Subcutaneous abdominal adipose tissue (tissue), 5 donors: ENCODE measurements at regions not wholly inside any gene's neighbourhood (a gene's known extent, or its start where the extent isn't known, plus 50 kb on each side); places are given as distances from the start of the nearest gene placed in this dataset.
"Not testable (repeated sequence)": the region's sequence is repeated elsewhere in the genome, so short reads cannot be mapped to it uniquely, and the experiment has no call there.

ENCODE experiments used
- H3K27ac ChIP-seq: one replicate; pipeline ENCODE4 v1.7.0; 2013; ENCODE audit warnings: low read depth, mild to moderate bottlenecking, inconsistent platforms, low read length, moderate library complexity
- H3K27me3 ChIP-seq, 5 donors: one replicate each; pipeline ENCODE4 v1.7.0; 2013; ENCODE audit warnings: low read length in 5 of 5, inconsistent platforms in 1 of 5; ENCODE audit not compliant: control insufficient read depth in 5 of 5, insufficient read depth in 4 of 5
- H3K36me3 ChIP-seq, 5 donors: one replicate each; pipeline ENCODE4 v1.7.0; 2013; ENCODE audit warnings: low read length in 5 of 5; ENCODE audit not compliant: control insufficient read depth in 5 of 5, insufficient read depth in 5 of 5
- H3K4me1 ChIP-seq, 5 donors: one replicate each; pipeline ENCODE4 v1.7.0; 2013; ENCODE audit warnings: low read length in 5 of 5, mild to moderate bottlenecking in 3 of 5, moderate library complexity in 1 of 5; ENCODE audit not compliant: control insufficient read depth in 5 of 5, insufficient read depth in 5 of 5
- H3K4me3 ChIP-seq, 5 donors: one replicate each; pipeline ENCODE4 v1.7.0; 2013; ENCODE audit warnings: low read length in 5 of 5, low read depth in 1 of 5
- H3K9ac ChIP-seq, 5 donors: one replicate each; pipeline ENCODE4 v1.7.0; 2013; ENCODE audit warnings: low read length in 5 of 5, mild to moderate bottlenecking in 4 of 5, moderate library complexity in 3 of 5
- H3K9me3 ChIP-seq, 5 donors: one replicate each; pipeline ENCODE4 v1.7.0; 2013; ENCODE audit warnings: low read length in 5 of 5; ENCODE audit not compliant: control insufficient read depth in 5 of 5
- donor health status: healthy.
- donor health status: healthy.
- donor health status: healthy.
- donor health status: healthy.
- donor health status: healthy.

GRCh38 chr4:116101321-116101720, 984.1 kb downstream of the TRAM1L1 start:
- Histone ChIP-seq H3K36me3 (no peaks in the 10 kb centered on the region), H3K9ac (no peak overlapping the region), H3K9me3 (peaks cover 0 to 16% (median 8%) of the 10 kb centered on the region in 5 donors), H3K27me3 (peaks cover 0 to 2% (median 0%) of the 10 kb centered on the region in 5 donors), H3K27ac (no peak overlapping the region), H3K4me3 (no peak overlapping the region), H3K4me1 (no peaks in the 10 kb centered on the region)

DNA sequence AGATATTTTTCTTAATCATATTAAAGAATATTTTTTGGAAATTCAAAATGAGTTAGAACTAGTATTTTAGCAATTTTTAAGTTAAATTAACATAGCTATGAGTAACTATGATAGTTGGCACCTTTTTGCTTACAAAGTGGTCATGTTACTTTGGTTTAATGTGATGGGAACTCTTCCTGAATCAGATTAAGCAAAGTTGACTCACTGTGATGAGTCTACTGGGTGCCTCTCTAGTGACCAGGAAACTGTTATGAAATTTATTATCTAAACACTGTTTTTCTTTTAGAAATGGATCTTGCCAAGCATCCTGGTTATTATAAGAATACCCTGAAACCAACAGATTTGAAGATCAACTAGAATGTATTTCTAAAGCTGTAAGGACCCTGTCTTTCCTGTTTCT, 985.8 kb downstream of the TRAM1L1 start:
- Histone ChIP-seq H3K4me3 (no peak overlapping the region), H3K9ac (no peak overlapping the region), H3K27me3 (peaks cover 0 to 2% (median 0%) of the 10 kb centered on the region in 5 donors), H3K27ac (no peak overlapping the region), H3K9me3 (peaks cover 0 to 16% (median 8%) of the 10 kb centered on the region in 5 donors), H3K36me3 (no peaks in the 10 kb centered on the region), H3K4me1 (no peaks in the 10 kb centered on the region)

DNA sequence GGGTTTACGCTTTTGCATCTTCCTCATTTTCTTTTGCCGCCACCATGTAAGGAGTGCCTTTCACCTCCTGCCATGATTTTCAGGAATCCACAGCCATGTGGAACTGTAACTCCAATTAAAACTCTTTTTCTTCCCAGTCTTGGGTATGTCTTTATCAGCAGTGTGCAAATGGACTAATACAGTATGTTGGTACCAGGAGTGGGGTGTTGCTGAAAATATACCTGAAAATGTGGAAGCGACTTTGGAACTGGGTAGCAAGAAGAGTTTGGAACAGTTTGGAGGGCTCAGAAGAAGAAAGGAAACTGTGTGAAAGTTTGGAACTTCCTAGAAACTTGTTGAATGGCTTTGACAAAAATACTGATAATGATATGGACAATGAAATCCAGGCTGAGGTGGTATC, 983.9 kb upstream of the NDST4 start:
- H3K9ac ChIP-seq, H3K36me3 ChIP-seq, H3K4me3 ChIP-seq, H3K27me3 ChIP-seq, H3K4me1 ChIP-seq, H3K27ac ChIP-seq: not testable (repeated sequence)
- H3K9me3 ChIP-seq: peaks cover 0 to 16% (median 8%) of the 10 kb centered on the region in 5 donors

DNA sequence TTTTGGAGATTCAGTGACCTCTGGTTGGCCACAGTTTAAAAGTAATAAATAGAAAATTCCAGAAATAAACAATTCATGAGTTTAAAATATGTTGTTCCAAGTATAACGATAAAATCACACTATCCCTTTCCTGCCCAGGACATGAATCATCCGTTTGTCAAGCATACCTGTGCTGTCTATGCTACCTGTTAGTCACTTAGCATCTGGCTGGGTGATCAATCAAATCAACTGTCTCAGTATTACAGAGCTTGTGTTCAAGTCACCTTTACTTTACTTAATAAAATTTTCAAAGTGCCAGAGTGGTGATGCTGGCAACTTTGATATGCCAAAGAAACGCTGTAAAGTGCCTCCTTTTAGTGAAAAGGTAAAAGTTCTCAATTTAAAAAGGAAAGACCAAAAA, 979.5 kb upstream of the NDST4 start:
- no peak overlapping the region for H3K9ac ChIP-seq
- H3K27me3 ChIP-seq: peaks cover 0 to 2% (median 0%) of the 10 kb centered on the region in 5 donors
- no peak overlapping the region for H3K27ac ChIP-seq
- H3K36me3 ChIP-seq: no peaks in the 10 kb centered on the region
- H3K9me3 ChIP-seq: peaks cover 0 to 10% (median 3%) of the 10 kb centered on the region in 5 donors
- no peaks in the 10 kb centered on the region for H3K4me1 ChIP-seq
- no peak overlapping the region for H3K4me3 ChIP-seq

DNA sequence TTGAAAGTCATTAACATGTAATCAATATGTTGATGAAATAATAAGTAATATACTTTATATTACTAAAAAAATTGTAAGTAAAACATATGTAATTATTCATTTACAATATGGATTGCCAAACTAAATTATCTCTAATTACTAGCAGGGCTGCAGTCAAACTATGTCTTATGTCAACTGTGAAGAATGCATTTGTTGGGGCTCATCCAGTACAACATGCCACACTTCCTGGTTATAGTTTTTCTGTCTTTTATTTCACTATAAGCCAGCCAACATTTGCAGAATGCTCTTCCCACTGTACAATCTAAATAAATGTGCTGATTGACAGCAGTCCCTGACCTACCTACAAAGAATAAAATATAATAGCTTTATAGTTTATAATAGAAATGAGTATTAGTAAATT, 975.4 kb upstream of the NDST4 start:
- no peaks in the 10 kb centered on the region for H3K27me3 ChIP-seq

DNA sequence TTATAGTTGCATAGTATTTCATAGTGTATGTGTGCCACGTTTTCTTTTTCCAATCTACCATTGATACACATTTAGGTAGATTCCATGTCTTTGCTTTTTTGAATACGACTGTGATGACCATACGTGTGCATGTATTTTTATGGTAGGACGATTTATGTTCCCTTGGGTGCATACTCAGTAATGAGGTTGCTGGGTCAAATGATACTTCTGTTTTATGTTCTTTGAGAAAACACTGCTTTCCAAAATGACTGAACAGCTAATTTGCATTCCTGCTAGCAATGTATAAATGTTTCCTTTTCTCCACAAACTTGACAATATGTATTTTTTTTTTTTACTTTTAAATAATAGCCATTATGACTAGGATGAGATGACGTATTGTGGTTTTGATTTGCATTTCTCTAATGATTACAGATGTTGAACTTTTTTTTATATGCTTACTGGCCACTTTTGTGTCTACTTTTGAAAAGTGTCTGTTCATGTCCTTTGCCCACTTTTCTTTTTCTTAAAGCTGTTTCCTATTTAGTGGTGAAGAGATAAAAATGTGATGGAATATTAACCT, 969.5 kb upstream of the NDST4 start:
- Histone ChIP-seq H3K4me1 (no peaks in the 10 kb centered on the region), H3K9ac (no peak overlapping the region), H3K36me3 (no peaks in the 10 kb centered on the region), H3K27me3 (no peaks in the 10 kb centered on the region), H3K9me3 (peaks cover 0 to 6% (median 0%) of the 10 kb centered on the region in 5 donors), H3K4me3 (no peak overlapping the region), H3K27ac (no peak overlapping the region)

More for the DNA sequence above, 975.4 kb upstream of the NDST4 start:
- Histone ChIP-seq H3K9me3 (no peaks in the 10 kb centered on the region), H3K4me3 (no peak overlapping the region), H3K36me3 (no peaks in the 10 kb centered on the region), H3K27ac (no peak overlapping the region), H3K9ac (no peak overlapping the region), H3K4me1 (no peaks in the 10 kb centered on the region)

- Histone ChIP-seq H3K9ac (no peak overlapping the region), H3K4me1 (no peaks in the 10 kb centered on the region), H3K36me3 (no peaks in the 10 kb centered on the region), H3K27me3 (no peaks in the 10 kb centered on the region), H3K9me3 (peaks cover 0 to 2% (median 0%) of the 10 kb centered on the region in 5 donors), H3K27ac (no peak overlapping the region), H3K4me3 (no peak overlapping the region)
Measured at GRCh38 chr4:116073051-116073450, 959.6 kb upstream of the NDST4 start.

- H3K9me3 ChIP-seq: no peaks in the 10 kb centered on the region
- no peak overlapping the region for H3K9ac ChIP-seq
- H3K4me1 ChIP-seq: no peaks in the 10 kb centered on the region
- no peaks in the 10 kb centered on the region for H3K27me3 ChIP-seq
- H3K27ac ChIP-seq: no peak overlapping the region
- H3K36me3 ChIP-seq: no peaks in the 10 kb centered on the region
- no peak overlapping the region for H3K4me3 ChIP-seq
Measured at GRCh38 chr4:116070283-116070682, 956.9 kb upstream of the NDST4 start.

- H3K4me1 ChIP-seq: no peaks in the 10 kb centered on the region
- H3K27ac ChIP-seq: no peak overlapping the region
- no peak overlapping the region for H3K4me3 ChIP-seq
- H3K9me3 ChIP-seq: no peaks in the 10 kb centered on the region
- H3K36me3 ChIP-seq: no peaks in the 10 kb centered on the region
- no peaks in the 10 kb centered on the region for H3K27me3 ChIP-seq
- no peak overlapping the region for H3K9ac ChIP-seq
Measured at GRCh38 chr4:116066711-116067245, 953.4 kb upstream of the NDST4 start.

DNA sequence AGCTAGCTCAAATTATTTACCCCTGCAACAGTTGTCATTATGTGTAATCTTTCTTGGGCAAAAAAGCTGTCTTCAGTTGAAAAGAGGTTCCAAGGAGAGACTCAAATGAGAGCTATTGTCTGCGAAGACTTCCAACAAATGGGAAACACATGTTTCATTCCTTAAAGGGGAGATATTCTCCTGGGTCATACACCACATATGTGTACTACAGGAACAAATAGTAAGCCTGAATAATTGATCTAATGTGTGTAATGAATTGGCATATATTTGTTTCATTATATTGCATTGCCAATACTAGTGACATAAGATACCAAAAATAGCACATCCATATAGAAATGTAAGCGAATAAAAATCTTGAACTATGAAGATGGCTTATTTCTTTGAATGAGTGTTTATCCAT, 950.9 kb upstream of the NDST4 start:
- no peaks in the 10 kb centered on the region for H3K27me3 ChIP-seq
- H3K36me3 ChIP-seq: no peaks in the 10 kb centered on the region
- H3K4me1 ChIP-seq: no peaks in the 10 kb centered on the region
- no peaks in the 10 kb centered on the region for H3K9me3 ChIP-seq
- no peak overlapping the region for H3K4me3 ChIP-seq
- H3K27ac ChIP-seq: no peak overlapping the region
- no peak overlapping the region for H3K9ac ChIP-seq
